GM19324 (cell line): ENCODE measurements at regions not wholly inside any gene's neighbourhood (a gene's known extent, or its start where the extent isn't known, plus 50 kb on each side); places are given as distances from the start of the nearest gene placed in this dataset.
"Not testable (repeated sequence)": the region's sequence is repeated elsewhere in the genome, so short reads cannot be mapped to it uniquely, and the experiment has no call there.

Experiments used
- ATAC-seq: cut with Tn5 transposase; IDR thresholded peaks from one replicate; pipeline ENCODE4 v1.9.1; 2021; ENCODE audit warnings: mild to moderate bottlenecking, moderate library complexity; ENCODE audit not compliant: unreplicated experiment, low FRiP score

GRCh38 chr1:172717722-172718465, 59.0 kb downstream of the FASLG start:
- no peak for ATAC-seq

GRCh38 chr1:172719066-172719627, 60.2 kb downstream of the FASLG start:
- no peak for ATAC-seq

GRCh38 chr1:172719694-172720138, 60.8 kb downstream of the FASLG start:
- ATAC-seq = no peak

GRCh38 chr1:172720339-172720738, 61.4 kb downstream of the FASLG start:
- no peak for ATAC-seq

GRCh38 chr1:172723251-172723650, 64.3 kb downstream of the FASLG start:
- no peak for ATAC-seq

GRCh38 chr1:172724232-172724631, 65.3 kb downstream of the FASLG start:
- no peak for ATAC-seq

- ATAC-seq = peak; percentile 65
These were observed 66.1 kb downstream of the FASLG start for GRCh38 chr1:172724765-172725613.

- ATAC-seq = no peak
These were observed 67.8 kb downstream of the FASLG start for GRCh38 chr1:172726740-172727139.

GRCh38 chr1:172727275-172727857, 68.5 kb downstream of the FASLG start:
- no peak for ATAC-seq

- ATAC-seq = no peak
These were observed 69.2 kb downstream of the FASLG start for GRCh38 chr1:172727956-172728603.

- ATAC-seq = not testable (repeated sequence)
These were observed 69.8 kb downstream of the FASLG start for GRCh38 chr1:172728705-172729104.

- no peak for ATAC-seq
These were observed 73.5 kb downstream of the FASLG start for GRCh38 chr1:172732427-172732826.

GRCh38 chr1:172733815-172734214, 74.9 kb downstream of the FASLG start:
- no peak for ATAC-seq

GRCh38 chr1:172738389-172738788, 79.5 kb downstream of the FASLG start:
- ATAC-seq = no peak

- no peak for ATAC-seq
These were observed 83.9 kb downstream of the FASLG start for GRCh38 chr1:172742599-172743500.

GRCh38 chr1:172745014-172745413, 86.1 kb downstream of the FASLG start:
- ATAC-seq = peak; percentile 53

GRCh38 chr1:172746091-172746949, 87.4 kb downstream of the FASLG start:
- ATAC-seq = peak; percentile 88

- no peak for ATAC-seq
These were observed 89.3 kb downstream of the FASLG start for GRCh38 chr1:172748201-172748600.
